Vagina (tissue), 2 donors: ENCODE measurements at regions not wholly inside any gene's neighbourhood (a gene's known extent, or its start where the extent isn't known, plus 50 kb on each side); places are given as distances from the start of the nearest gene placed in this dataset.

Source experiments
- DNase-seq, 2 donors: peaks; one replicate each; pipeline ENCODE4 v3.0.0-alpha.2; 2017; ENCODE audit errors: extremely low spot score in 2 of 2
- H3K27ac ChIP-seq: fragments of 200-600 bp; sonication (generic); one replicate; pipeline ENCODE4 v1.5.1; 2019
- H3K27me3 ChIP-seq: fragments of 200-600 bp; sonication (generic); one replicate; pipeline ENCODE4 v1.5.1; 2019
- H3K36me3 ChIP-seq, 2 donors: fragments of 200-600 bp; sonication (generic); one replicate each; pipeline ENCODE4 v1.5.1; 2017 to 2019
- H3K4me1 ChIP-seq: fragments of 200-600 bp; sonication (generic); one replicate; pipeline ENCODE4 v1.5.1; 2019
- H3K4me3 ChIP-seq, 2 donors: fragments of 200-600 bp; sonication (generic); 1 replicate in 1 of 2; 2 replicates in 1 of 2; pipeline ENCODE4 v1.5.1; 2016 to 2019
- H3K9me3 ChIP-seq: fragments of 200-600 bp; sonication (generic); one replicate; pipeline ENCODE4 v1.5.1; 2019
- POLR2A ChIP-seq, 2 donors: fragments of 450-650 bp; IDR thresholded peaks; one replicate each; pipeline ENCODE4 v1.6.1; 2017; ENCODE audit warnings: antibody characterized with exemption in 2 of 2, mild to moderate bottlenecking in 2 of 2, moderate library complexity in 2 of 2
- POLR2AphosphoS5 ChIP-seq, 2 donors: sonication (generic); formaldehyde crosslinking; IDR thresholded peaks; one replicate each; pipeline ENCODE4 v1.9.0; 2017; ENCODE audit warnings: antibody characterized with exemption in 2 of 2, mild to moderate bottlenecking in 2 of 2, low read depth in 1 of 2; ENCODE audit not compliant: insufficient read depth in 1 of 2
- intact Hi-C: fragments of 100-400 bp; cut with DNase I; formaldehyde crosslinking; loops from one replicate; pipeline ENCODE4 v1.15.1; 2023
- TF ChIP-seq, protein P1 (sequence below), 3 experiments: fragments of 450-650 bp in 2 of 3; fragments of 200-600 bp in 1 of 3; sonication (generic) in 1 of 3; IDR thresholded peaks; one replicate each; pipeline ENCODE4 v1.5.1; 2017 to 2019; ENCODE audit warnings: antibody characterized with exemption in 3 of 3, mild to moderate bottlenecking in 2 of 3, moderate library complexity in 2 of 3

DNA sequence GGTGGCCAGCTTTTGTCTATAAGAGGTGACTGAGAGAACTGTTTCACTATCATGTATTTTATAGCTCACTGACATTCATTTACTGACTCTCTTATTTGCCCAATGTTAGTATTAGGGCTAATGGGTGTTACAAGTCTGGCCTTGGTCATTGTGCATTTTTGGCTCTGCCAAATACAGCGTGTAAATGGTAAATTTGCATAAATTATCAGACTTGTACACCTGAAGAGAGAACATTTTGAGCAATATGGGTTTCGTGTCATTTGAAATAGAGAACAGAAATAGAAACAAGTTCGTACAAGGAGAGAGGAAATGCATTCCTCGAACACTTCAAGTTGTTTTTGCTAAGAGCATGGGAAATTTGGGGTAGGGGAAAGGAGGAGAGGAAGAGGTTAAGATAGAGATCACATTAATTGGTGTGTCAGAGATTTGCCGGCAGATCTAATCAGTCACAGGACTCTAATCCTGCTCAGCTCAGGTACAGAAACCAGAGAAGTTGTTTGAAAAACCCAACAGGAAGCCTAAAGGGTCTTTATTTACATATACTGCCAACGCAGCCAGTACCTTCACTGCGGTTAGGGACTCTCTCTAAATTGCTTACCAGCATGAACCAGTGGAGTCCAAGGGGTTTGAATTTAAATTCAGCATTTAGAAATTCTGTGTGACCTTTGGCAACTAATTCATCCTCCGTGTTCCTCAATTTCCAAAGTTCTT, 261.5 kb downstream of the GPATCH2 start:
- DNase-seq: no peak
- Histone ChIP-seq H3K36me3 (no peaks in the 10 kb centered on the region), H3K4me3 (no peak overlapping the region), H3K4me1 (no peaks in the 10 kb centered on the region), H3K27ac (no peak overlapping the region), H3K9me3 (no peaks in the 10 kb centered on the region), H3K27me3 (no peaks in the 10 kb centered on the region)
- TF ChIP-seq POLR2AphosphoS5 (IDR thresholded peaks at IDR 0.05; ENCODE audit: insufficient read depth in 1 of 2, low read depth in 1 of 2) (no peak), POLR2A (IDR thresholded peaks at IDR 0.05) (no peak)
- intact Hi-C loops: no loop called here

DNA sequence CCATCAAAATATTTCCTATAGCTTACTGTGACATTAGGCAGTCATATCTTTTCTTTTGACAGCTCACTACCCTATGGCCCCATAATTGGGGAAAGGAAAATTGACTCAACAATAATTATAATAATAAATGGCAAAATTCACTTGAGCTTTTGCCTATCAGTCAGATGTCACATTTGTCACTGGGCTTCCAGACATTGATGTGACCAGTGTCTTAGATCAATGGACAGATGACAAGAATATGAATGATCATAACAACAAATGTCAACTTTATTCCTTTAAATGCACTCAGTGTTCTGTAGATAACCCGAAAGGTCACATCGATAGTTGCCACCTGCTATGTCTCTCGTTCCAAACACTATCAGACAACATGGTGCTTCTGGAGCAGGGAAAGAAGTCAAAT, 266.7 kb downstream of the GPATCH2 start:
- no peaks in the 10 kb centered on the region for H3K9me3 ChIP-seq
- intact Hi-C loops: no loop called here
- H3K27ac ChIP-seq: no peak overlapping the region
- no peaks in the 10 kb centered on the region for H3K27me3 ChIP-seq
- no peaks in the 10 kb centered on the region for H3K36me3 ChIP-seq
- no peaks in the 10 kb centered on the region for H3K4me1 ChIP-seq
- no peak overlapping the region for H3K4me3 ChIP-seq
- no peak for DNase-seq
- TF ChIP-seq, protein P1, sequence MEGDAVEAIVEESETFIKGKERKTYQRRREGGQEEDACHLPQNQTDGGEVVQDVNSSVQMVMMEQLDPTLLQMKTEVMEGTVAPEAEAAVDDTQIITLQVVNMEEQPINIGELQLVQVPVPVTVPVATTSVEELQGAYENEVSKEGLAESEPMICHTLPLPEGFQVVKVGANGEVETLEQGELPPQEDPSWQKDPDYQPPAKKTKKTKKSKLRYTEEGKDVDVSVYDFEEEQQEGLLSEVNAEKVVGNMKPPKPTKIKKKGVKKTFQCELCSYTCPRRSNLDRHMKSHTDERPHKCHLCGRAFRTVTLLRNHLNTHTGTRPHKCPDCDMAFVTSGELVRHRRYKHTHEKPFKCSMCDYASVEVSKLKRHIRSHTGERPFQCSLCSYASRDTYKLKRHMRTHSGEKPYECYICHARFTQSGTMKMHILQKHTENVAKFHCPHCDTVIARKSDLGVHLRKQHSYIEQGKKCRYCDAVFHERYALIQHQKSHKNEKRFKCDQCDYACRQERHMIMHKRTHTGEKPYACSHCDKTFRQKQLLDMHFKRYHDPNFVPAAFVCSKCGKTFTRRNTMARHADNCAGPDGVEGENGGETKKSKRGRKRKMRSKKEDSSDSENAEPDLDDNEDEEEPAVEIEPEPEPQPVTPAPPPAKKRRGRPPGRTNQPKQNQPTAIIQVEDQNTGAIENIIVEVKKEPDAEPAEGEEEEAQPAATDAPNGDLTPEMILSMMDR (IDR thresholded peaks at IDR 0.05): no peak
- TF ChIP-seq POLR2A (IDR thresholded peaks at IDR 0.05) (no peak), POLR2AphosphoS5 (IDR thresholded peaks at IDR 0.05; ENCODE audit: insufficient read depth in 1 of 2, low read depth in 1 of 2) (no peak)

DNA sequence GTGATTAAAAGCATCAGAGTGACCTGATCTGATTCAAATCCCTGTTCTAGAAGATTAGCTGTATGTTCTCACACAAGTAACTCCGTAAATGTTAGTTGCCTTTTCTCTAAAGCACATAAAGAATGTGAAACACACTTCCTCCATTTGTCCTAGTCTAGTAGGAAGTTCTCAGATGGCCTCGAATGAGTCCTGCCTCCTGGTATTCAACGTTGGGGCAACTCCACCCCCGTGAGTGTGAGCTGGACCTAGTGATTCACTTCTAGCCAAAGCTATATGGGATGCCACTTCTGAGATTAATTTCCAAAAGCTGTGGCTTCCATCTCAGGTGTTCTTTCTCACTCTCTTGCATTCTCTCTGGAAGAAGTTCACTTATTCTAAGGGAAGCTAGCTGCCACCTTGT, 267.6 kb downstream of the GPATCH2 start:
- Histone ChIP-seq H3K36me3 (no peaks in the 10 kb centered on the region), H3K4me3 (no peak overlapping the region), H3K9me3 (no peaks in the 10 kb centered on the region)

DNA sequence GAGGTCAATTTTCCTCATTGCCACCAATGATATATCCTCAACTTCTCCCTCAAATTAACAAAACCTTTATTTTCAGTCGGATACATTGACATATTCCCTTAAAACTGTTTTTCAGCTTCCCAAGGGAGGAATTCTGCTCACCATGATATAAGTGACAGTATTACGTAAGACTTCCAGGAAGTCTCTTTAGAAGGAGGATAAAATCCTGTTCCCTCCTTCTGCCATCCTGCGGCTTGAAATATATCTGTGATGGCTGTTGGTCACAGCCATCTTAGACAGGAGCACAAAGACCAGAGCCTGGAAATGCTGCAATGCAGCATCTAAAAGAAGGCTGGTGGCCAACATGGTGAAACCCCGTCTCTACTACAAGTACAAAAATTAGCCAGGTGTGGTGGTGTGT, 270.4 kb downstream of the GPATCH2 start:
- intact Hi-C loops: no loop called here
- no peak overlapping the region for H3K4me3 ChIP-seq
- no peaks in the 10 kb centered on the region for H3K27me3 ChIP-seq
- no peak overlapping the region for H3K27ac ChIP-seq
- no peak for TF ChIP-seq POLR2AphosphoS5 (IDR thresholded peaks at IDR 0.05; ENCODE audit: insufficient read depth in 1 of 2, low read depth in 1 of 2)
- TF ChIP-seq, protein P1 (IDR thresholded peaks at IDR 0.05): no peak
- TF ChIP-seq POLR2A (IDR thresholded peaks at IDR 0.05): no peak
- H3K36me3 ChIP-seq: no peaks in the 10 kb centered on the region
- H3K4me1 ChIP-seq: no peaks in the 10 kb centered on the region
- H3K9me3 ChIP-seq: no peaks in the 10 kb centered on the region
- no peak for DNase-seq

More for the DNA sequence above, 267.6 kb downstream of the GPATCH2 start:
- intact Hi-C loops: no loop called here
- no peak overlapping the region for H3K27ac ChIP-seq
- DNase-seq: no peak
- no peaks in the 10 kb centered on the region for H3K27me3 ChIP-seq
- TF ChIP-seq, protein P1 (IDR thresholded peaks at IDR 0.05): no peak
- TF ChIP-seq POLR2A (IDR thresholded peaks at IDR 0.05) (no peak), POLR2AphosphoS5 (IDR thresholded peaks at IDR 0.05; ENCODE audit: insufficient read depth in 1 of 2, low read depth in 1 of 2) (no peak)
- H3K4me1 ChIP-seq: no peaks in the 10 kb centered on the region

DNA sequence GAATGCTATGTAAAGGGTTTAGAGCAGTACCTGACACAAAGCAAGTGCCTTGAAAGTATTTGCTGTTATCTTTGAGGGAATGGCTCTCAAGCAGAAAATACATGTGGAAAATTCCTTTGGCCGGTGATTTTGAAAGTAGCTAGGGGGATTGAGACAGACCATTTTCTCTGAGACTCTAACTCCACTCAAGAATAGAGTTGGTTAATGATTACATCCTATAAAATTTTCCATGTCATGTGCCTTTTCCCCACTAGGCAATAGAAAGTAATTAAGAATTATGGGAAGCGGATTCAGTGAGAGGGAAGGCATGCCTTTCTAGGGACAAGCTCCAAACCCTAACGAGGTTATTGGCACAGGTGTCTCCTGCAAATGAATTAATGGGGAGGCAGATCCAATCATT, 276.0 kb downstream of the GPATCH2 start:
- H3K4me1 ChIP-seq: no peaks in the 10 kb centered on the region
- no peak for TF ChIP-seq POLR2A (IDR thresholded peaks at IDR 0.05)
- TF ChIP-seq, protein P1 (IDR thresholded peaks at IDR 0.05): no peak
- TF ChIP-seq POLR2AphosphoS5 (IDR thresholded peaks at IDR 0.05; ENCODE audit: insufficient read depth in 1 of 2, low read depth in 1 of 2): no peak
- intact Hi-C loops: no loop called here
- no peaks in the 10 kb centered on the region for H3K27me3 ChIP-seq
- no peak for DNase-seq
- no peak overlapping the region for H3K4me3 ChIP-seq
- H3K27ac ChIP-seq: no peak overlapping the region
- no peaks in the 10 kb centered on the region for H3K9me3 ChIP-seq
- H3K36me3 ChIP-seq: no peaks in the 10 kb centered on the region
